Ovary (tissue), 3 donors: ENCODE measurements at regions not wholly inside any gene's neighbourhood (a gene's known extent, or its start where the extent isn't known, plus 50 kb on each side); places are given as distances from the start of the nearest gene placed in this dataset.

Experiments
- CTCF ChIP-seq, 3 donors: fragments of 450-650 bp in 2 of 3; fragments of 200-600 bp in 1 of 3; IDR thresholded peaks; one replicate each; pipeline versions ENCODE4 v1.5.1 to v1.8.0; 2016 to 2022; ENCODE audit warnings: antibody characterized with exemption in 3 of 3, mild to moderate bottlenecking in 1 of 3
- EP300 ChIP-seq: sonication (generic); formaldehyde crosslinking; IDR thresholded peaks from one replicate; pipeline ENCODE4 v1.6.1; 2017; ENCODE audit warnings: antibody characterized with exemption
- POLR2A ChIP-seq: fragments of 450-650 bp; IDR thresholded peaks from one replicate; pipeline ENCODE4 v1.6.1; 2017; ENCODE audit warnings: antibody characterized with exemption, mild to moderate bottlenecking, moderate library complexity
- donor health status: DM: no; HTN: no; CAD: no.

GRCh38 chr12:84653482-84653881 lies 259.1 kb downstream of the SLC6A15 start:
- TF ChIP-seq CTCF (IDR thresholded peaks at IDR 0.05) (no peak), POLR2A (no peak), EP300 (no peak)
